HepG2 (cell line): ENCODE measurements at regions not wholly inside any gene's neighbourhood (a gene's known extent, or its start where the extent isn't known, plus 50 kb on each side); places are given as distances from the start of the nearest gene placed in this dataset.

Experiments used
- ATF4 ChIP-seq, 2 experiments: fragments of 450-650 bp in 1 of 2; sonication (generic) in 1 of 2; formaldehyde crosslinking; IDR thresholded peaks; 2 replicates each; pipeline versions ENCODE4 v1.5.0 to v1.8.0; 2020 to 2022; ENCODE audit warnings: mild to moderate bottlenecking in 1 of 2, missing genetic modification reagents in 1 of 2
- CREBL2 ChIP-seq: sonication (generic); formaldehyde crosslinking; IDR thresholded peaks from 2 replicates; pipeline ENCODE4 v1.8.1; 2023; ENCODE audit warnings: missing genetic modification reagents, mild to moderate bottlenecking, borderline replicate concordance
- IKZF1 ChIP-seq: fragments of 450-650 bp; IDR thresholded peaks from 2 replicates; pipeline ENCODE4 v1.7.1; 2016
- NR2C2 ChIP-seq: sonication (generic); formaldehyde crosslinking; IDR thresholded peaks from 2 replicates; pipeline ENCODE4 v1.4.0; 2020; ENCODE audit warnings: missing genetic modification reagents, mild to moderate bottlenecking, moderate library complexity, borderline replicate concordance
- PHF21A ChIP-seq: sonication (generic); formaldehyde crosslinking; IDR thresholded peaks from 2 replicates; pipeline ENCODE4 v1.5.0; 2020; ENCODE audit warnings: mild to moderate bottlenecking, missing genetic modification reagents
- RNF219 ChIP-seq: sonication (generic); formaldehyde crosslinking; IDR thresholded peaks from 2 replicates; pipeline ENCODE4 v1.5.0; 2020; ENCODE audit warnings: mild to moderate bottlenecking, missing genetic modification reagents
- SKI ChIP-seq: fragments of 450-650 bp; IDR thresholded peaks from one replicate; pipeline ENCODE4 v1.6.1; 2018; ENCODE audit warnings: mild to moderate bottlenecking; ENCODE audit not compliant: partially characterized antibody
- ZC3H4 ChIP-seq: sonication (generic); formaldehyde crosslinking; IDR thresholded peaks from 2 replicates; pipeline ENCODE4 v1.4.0; 2020; ENCODE audit warnings: missing genetic modification reagents, borderline replicate concordance
- ZNF160 ChIP-seq: sonication (generic); formaldehyde crosslinking; IDR thresholded peaks from 2 replicates; pipeline ENCODE4 v1.8.0; 2022; ENCODE audit warnings: mild to moderate bottlenecking, inconsistent platforms, missing genetic modification reagents
- ZNF382 ChIP-seq: sonication (generic); formaldehyde crosslinking; IDR thresholded peaks from 2 replicates; pipeline ENCODE4 v1.5.0; 2020; ENCODE audit warnings: missing genetic modification reagents, mild to moderate bottlenecking, borderline replicate concordance
- ZNF510 ChIP-seq: sonication (generic); formaldehyde crosslinking; IDR thresholded peaks from 2 replicates; pipeline ENCODE4 v1.4.0; 2020; ENCODE audit warnings: low read depth, mild to moderate bottlenecking, missing genetic modification reagents
- ZNF569 ChIP-seq: sonication (generic); formaldehyde crosslinking; IDR thresholded peaks from 2 replicates; pipeline ENCODE4 v1.5.0; 2020; ENCODE audit warnings: mild to moderate bottlenecking, missing genetic modification reagents, moderate library complexity, borderline replicate concordance
- ZNF589 ChIP-seq: sonication (generic); formaldehyde crosslinking; conservative IDR thresholded peaks from 2 replicates; pipeline ENCODE4 v1.8.0; 2022; ENCODE audit warnings: mild to moderate bottlenecking, moderate library complexity, missing genetic modification reagents
- ZNF772 ChIP-seq: sonication (generic); formaldehyde crosslinking; IDR thresholded peaks from 2 replicates; pipeline ENCODE4 v1.5.0; 2020; ENCODE audit warnings: mild to moderate bottlenecking, missing genetic modification reagents
- TF ChIP-seq, protein P1 (sequence below): sonication (generic); formaldehyde crosslinking; IDR thresholded peaks from 2 replicates; pipeline ENCODE4 v1.4.0; 2020; ENCODE audit warnings: missing genetic modification reagents
- TF ChIP-seq, protein P2 (sequence below): sonication (generic); formaldehyde crosslinking; IDR thresholded peaks from 2 replicates; pipeline ENCODE4 v1.4.0; 2020; ENCODE audit warnings: missing genetic modification reagents
- TF ChIP-seq, protein P3 (sequence below): sonication (generic); formaldehyde crosslinking; IDR thresholded peaks from 2 replicates; pipeline ENCODE4 v1.8.0; 2022; ENCODE audit warnings: mild to moderate bottlenecking, missing genetic modification reagents, borderline replicate concordance

- no peak for TF ChIP-seq RNF219 (CRISPR knock-in tag)
- no peak for TF ChIP-seq ZNF589 (CRISPR knock-in tag)
- no peak for TF ChIP-seq ZC3H4 (CRISPR knock-in tag)
- peak; percentile 81 for TF ChIP-seq SKI
- TF ChIP-seq, protein P1, sequence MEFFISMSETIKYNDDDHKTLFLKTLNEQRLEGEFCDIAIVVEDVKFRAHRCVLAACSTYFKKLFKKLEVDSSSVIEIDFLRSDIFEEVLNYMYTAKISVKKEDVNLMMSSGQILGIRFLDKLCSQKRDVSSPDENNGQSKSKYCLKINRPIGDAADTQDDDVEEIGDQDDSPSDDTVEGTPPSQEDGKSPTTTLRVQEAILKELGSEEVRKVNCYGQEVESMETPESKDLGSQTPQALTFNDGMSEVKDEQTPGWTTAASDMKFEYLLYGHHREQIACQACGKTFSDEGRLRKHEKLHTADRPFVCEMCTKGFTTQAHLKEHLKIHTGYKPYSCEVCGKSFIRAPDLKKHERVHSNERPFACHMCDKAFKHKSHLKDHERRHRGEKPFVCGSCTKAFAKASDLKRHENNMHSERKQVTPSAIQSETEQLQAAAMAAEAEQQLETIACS: no peak
- TF ChIP-seq, protein P2, sequence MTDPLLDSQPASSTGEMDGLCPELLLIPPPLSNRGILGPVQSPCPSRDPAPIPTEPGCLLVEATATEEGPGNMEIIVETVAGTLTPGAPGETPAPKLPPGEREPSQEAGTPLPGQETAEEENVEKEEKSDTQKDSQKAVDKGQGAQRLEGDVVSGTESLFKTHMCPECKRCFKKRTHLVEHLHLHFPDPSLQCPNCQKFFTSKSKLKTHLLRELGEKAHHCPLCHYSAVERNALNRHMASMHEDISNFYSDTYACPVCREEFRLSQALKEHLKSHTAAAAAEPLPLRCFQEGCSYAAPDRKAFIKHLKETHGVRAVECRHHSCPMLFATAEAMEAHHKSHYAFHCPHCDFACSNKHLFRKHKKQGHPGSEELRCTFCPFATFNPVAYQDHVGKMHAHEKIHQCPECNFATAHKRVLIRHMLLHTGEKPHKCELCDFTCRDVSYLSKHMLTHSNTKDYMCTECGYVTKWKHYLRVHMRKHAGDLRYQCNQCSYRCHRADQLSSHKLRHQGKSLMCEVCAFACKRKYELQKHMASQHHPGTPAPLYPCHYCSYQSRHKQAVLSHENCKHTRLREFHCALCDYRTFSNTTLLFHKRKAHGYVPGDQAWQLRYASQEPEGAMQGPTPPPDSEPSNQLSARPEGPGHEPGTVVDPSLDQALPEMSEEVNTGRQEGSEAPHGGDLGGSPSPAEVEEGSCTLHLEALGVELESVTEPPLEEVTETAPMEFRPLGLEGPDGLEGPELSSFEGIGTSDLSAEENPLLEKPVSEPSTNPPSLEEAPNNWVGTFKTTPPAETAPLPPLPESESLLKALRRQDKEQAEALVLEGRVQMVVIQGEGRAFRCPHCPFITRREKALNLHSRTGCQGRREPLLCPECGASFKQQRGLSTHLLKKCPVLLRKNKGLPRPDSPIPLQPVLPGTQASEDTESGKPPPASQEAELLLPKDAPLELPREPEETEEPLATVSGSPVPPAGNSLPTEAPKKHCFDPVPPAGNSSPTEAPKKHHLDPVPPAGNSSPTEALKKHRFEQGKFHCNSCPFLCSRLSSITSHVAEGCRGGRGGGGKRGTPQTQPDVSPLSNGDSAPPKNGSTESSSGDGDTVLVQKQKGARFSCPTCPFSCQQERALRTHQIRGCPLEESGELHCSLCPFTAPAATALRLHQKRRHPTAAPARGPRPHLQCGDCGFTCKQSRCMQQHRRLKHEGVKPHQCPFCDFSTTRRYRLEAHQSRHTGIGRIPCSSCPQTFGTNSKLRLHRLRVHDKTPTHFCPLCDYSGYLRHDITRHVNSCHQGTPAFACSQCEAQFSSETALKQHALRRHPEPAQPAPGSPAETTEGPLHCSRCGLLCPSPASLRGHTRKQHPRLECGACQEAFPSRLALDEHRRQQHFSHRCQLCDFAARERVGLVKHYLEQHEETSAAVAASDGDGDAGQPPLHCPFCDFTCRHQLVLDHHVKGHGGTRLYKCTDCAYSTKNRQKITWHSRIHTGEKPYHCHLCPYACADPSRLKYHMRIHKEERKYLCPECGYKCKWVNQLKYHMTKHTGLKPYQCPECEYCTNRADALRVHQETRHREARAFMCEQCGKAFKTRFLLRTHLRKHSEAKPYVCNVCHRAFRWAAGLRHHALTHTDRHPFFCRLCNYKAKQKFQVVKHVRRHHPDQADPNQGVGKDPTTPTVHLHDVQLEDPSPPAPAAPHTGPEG (CRISPR knock-in tag): no peak
- no peak for TF ChIP-seq ZNF382
- TF ChIP-seq, protein P3, sequence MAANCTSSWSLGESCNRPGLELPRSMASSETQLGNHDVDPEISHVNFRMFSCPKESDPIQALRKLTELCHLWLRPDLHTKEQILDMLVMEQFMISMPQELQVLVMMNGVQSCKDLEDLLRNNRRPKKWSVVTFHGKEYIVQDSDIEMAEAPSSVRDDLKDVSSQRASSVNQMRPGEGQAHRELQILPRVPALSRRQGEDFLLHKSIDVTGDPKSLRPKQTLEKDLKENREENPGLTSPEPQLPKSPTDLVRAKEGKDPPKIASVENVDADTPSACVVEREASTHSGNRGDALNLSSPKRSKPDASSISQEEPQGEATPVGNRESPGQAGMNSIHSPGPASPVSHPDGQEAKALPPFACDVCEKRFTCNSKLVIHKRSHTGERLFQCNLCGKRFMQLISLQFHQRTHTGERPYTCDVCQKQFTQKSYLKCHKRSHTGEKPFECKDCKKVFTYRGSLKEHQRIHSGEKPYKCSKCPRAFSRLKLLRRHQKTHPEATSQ (CRISPR knock-in tag): peak; percentile 43; the same call in 1 of the 2 replicates
- no peak for TF ChIP-seq ZNF160
- TF ChIP-seq IKZF1: no peak
- TF ChIP-seq CREBL2 (CRISPR knock-in tag): no peak
- TF ChIP-seq ZNF772 (CRISPR knock-in tag): no peak
- no peak for TF ChIP-seq PHF21A (CRISPR knock-in tag)
- TF ChIP-seq NR2C2: peak; percentile 44; the same call in 1 of the 2 replicates
- no peak for TF ChIP-seq ZNF510 (CRISPR knock-in tag)
- TF ChIP-seq ATF4 (CRISPR knock-in tag; IDR thresholded peaks at IDR 0.05): 0 out of 4 replicates have a peak, but pooled peaks of 1 of the 2 experiments have one; percentile 21
- no peak for TF ChIP-seq ZNF569
Measured at GRCh38 chr1:72482736-72483413, 200.5 kb upstream of the NEGR1 start (continued).
